C4-2B (cell line): ENCODE measurements at regions not wholly inside any gene's neighbourhood (a gene's known extent, or its start where the extent isn't known, plus 50 kb on each side); places are given as distances from the start of the nearest gene placed in this dataset.

ENCODE experiments used
- CTCF ChIP-seq: fragments of 450-650 bp; conservative IDR thresholded peaks from 2 replicates; pipeline ENCODE4 v1.5.1; 2017; ENCODE audit warnings: mild to moderate bottlenecking
- ZFX ChIP-seq: fragments of 450-650 bp; IDR thresholded peaks from 2 replicates; pipeline ENCODE4 v1.6.1; 2017

DNA sequence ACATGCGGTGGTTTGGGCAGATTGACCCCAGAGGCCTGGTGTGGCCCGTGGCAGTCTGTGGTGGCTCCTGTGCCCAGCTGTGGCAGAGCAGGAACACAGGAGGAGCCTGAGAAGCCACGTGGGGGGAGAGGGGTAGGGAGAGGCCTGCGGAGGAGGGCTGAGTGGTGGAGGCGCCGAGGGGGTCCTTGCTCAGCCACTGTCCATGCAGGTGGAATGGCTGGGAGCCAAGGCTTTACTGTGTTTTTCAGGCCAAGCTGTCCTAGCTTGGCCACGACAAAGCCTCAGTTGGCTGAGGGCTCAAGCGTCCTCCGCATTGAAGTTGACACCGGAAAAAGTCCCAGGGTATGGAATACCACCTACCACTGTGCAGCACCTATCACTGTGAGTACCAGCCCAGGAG is 107.0 kb downstream of the VEGFA start:
- TF ChIP-seq CTCF = no peak
- no peak for TF ChIP-seq ZFX
